ENCODE measurements at regions not wholly inside any gene's neighbourhood (a gene's known extent, or its start where the extent isn't known, plus 50 kb on each side); places are given as distances from the start of the nearest gene placed in this dataset.

DNA sequence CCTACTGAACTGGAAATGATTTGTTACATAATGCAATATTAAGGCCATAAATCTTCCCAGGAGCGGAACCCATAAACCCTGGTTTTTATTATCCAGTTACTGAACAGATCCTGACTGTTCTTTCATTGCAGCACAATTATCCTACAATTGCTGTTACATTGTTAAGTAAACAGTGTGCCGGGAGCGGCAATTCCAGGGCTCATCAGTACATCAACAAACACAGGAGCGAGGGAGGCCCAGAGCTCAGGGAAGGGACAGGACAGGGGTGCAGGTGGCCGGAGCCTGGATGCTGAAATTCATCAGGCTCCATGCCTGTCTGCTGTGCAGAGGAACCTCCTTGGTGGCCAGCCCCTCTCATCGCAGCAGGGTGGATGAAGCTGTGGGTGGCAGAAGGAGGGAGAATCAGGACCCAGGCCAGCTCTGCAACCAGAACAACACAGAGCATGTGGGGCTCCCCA, 544.7 kb downstream of the NPHP4 start:
- Mint-ChIP-seq H3K27me3 (ENCODE audit: low read depth) (peaks cover 3% of the 10 kb centered on the region), H3K9me3 (no peaks in the 10 kb centered on the region), H3K36me3 (ENCODE audit: low read depth) (no peaks in the 10 kb centered on the region), H3K27ac (no peak overlapping the region), H3K4me3 (no peak overlapping the region), H3K4me1 (ENCODE audit: low read depth) (no peaks in the 10 kb centered on the region)

DNA sequence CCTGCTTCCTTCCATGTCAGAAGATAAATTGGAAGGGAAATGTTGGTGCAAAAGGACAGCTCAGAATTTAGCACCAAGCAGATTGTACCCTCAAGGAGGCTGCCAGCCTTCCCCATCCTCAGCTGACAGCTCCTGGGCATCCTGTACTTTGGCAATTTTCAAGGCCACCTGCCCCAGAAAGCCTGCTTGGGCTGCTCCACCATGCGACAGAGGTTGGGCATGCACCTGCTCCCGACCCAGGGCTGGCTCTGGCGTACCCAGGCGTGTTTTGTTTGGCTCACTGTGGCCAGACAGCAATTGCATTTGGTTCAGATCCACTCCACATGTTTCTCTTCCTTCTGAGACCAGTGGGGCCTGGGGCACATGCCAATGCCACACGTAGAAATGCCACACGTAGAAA, 547.8 kb downstream of the NPHP4 start:
- Mint-ChIP-seq H3K9me3 (peaks cover 3% of the 10 kb centered on the region), H3K27ac (no peak overlapping the region), H3K4me3 (no peak overlapping the region), H3K4me1 (ENCODE audit: low read depth) (no peaks in the 10 kb centered on the region), H3K36me3 (ENCODE audit: low read depth) (no peaks in the 10 kb centered on the region), H3K27me3 (ENCODE audit: low read depth) (peaks cover 6% of the 10 kb centered on the region)

DNA sequence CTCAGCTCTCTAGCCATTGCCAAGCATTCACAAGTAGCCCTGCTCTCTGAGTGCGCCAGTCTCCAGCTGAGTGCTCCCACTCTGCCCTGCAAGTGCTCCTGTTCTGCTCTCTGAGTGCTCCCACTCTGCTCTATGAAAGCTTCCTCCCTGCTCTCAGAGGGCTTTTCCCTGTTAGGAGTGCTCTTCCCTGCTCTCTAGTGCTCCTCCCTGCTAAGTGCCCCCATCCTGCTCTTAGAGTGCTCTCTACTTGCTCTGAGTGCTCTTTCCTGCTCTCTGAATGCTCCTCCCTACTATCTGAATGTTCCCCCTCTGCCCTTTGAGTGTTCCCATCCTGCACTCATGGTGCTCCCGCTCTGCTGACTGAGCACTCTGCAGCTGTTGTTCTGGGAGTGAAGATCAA, 555.4 kb downstream of the NPHP4 start:
- no peak overlapping the region for H3K27ac Mint-ChIP-seq

DNA sequence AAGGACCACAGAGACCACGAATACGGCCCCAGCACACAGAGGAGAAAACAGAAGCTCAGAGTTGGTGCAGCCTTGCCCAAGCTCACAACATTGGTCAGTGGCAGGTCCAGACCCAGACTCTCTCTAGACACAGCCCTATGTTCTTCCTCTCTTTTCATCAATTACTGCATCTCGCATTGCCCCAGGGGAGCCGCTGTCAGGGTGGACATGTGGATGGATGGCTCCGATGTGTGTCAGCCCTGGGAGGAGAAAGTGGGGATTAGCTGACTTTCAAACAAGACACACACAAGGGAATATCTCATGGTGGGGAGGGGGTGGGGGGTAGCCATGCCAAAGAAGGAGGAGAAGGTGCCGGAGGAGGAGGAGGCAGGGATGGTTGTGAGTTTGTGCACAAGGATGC, 556.8 kb downstream of the NPHP4 start:
- Mint-ChIP-seq H3K27ac (no peak overlapping the region), H3K36me3 (ENCODE audit: low read depth) (peaks cover 3% of the 10 kb centered on the region), H3K9me3 (peaks cover 18% of the 10 kb centered on the region), H3K27me3 (ENCODE audit: low read depth) (peaks cover 39% of the 10 kb centered on the region), H3K4me1 (ENCODE audit: low read depth) (no peaks in the 10 kb centered on the region), H3K4me3 (no peak overlapping the region)

More for the DNA sequence above, 555.4 kb downstream of the NPHP4 start:
- H3K9me3 Mint-ChIP-seq = peaks cover 18% of the 10 kb centered on the region
- H3K4me3 Mint-ChIP-seq = no peak overlapping the region
- peaks cover 3% of the 10 kb centered on the region for H3K36me3 Mint-ChIP-seq (ENCODE audit: low read depth)
- peaks cover 30% of the 10 kb centered on the region for H3K27me3 Mint-ChIP-seq (ENCODE audit: low read depth)
- H3K4me1 Mint-ChIP-seq (ENCODE audit: low read depth) = no peaks in the 10 kb centered on the region

DNA sequence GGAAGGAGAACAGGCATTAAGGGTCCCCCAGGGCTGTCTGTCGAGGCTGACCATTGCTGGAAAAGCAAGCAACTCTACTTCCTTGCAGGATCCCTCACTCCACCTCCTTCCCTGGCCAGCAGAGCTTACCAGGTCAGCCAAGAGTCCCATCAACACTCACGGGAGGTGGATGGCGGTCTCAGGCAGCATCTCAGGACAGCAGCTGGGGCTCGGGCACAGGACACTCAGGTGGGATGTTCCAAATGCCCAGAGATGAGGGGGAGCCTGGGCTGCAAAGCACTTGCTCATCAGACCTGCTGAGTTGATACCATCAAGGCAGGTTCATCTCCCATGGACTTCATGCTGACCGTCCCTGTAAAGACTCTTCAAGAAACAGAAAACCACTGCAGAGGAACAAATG, 559.8 kb downstream of the NPHP4 start:
- Mint-ChIP-seq H3K27ac (no peak overlapping the region), H3K27me3 (ENCODE audit: low read depth) (peaks cover 41% of the 10 kb centered on the region), H3K36me3 (ENCODE audit: low read depth) (no peaks in the 10 kb centered on the region), H3K4me1 (ENCODE audit: low read depth) (peaks cover 3% of the 10 kb centered on the region), H3K9me3 (peaks cover 3% of the 10 kb centered on the region), H3K4me3 (no peak overlapping the region)

- H3K27me3 Mint-ChIP-seq (ENCODE audit: low read depth) = peaks cover 49% of the 10 kb centered on the region
- H3K36me3 Mint-ChIP-seq (ENCODE audit: low read depth) = no peaks in the 10 kb centered on the region
- H3K27ac Mint-ChIP-seq = no peak overlapping the region
- H3K4me1 Mint-ChIP-seq (ENCODE audit: low read depth) = peaks cover 3% of the 10 kb centered on the region
- H3K9me3 Mint-ChIP-seq = no peaks in the 10 kb centered on the region
- no peak overlapping the region for H3K4me3 Mint-ChIP-seq
These were observed 561.1 kb downstream of the NPHP4 start for GRCh38 chr1:5430911-5431697.

GRCh38 chr1:5430136-5430535, 562.1 kb downstream of the NPHP4 start:
- Mint-ChIP-seq H3K27me3 (ENCODE audit: low read depth) (peaks cover 53% of the 10 kb centered on the region), H3K4me3 (no peak overlapping the region), H3K36me3 (ENCODE audit: low read depth) (no peaks in the 10 kb centered on the region), H3K9me3 (no peaks in the 10 kb centered on the region), H3K4me1 (ENCODE audit: low read depth) (peaks cover 3% of the 10 kb centered on the region), H3K27ac (no peak overlapping the region)

DNA sequence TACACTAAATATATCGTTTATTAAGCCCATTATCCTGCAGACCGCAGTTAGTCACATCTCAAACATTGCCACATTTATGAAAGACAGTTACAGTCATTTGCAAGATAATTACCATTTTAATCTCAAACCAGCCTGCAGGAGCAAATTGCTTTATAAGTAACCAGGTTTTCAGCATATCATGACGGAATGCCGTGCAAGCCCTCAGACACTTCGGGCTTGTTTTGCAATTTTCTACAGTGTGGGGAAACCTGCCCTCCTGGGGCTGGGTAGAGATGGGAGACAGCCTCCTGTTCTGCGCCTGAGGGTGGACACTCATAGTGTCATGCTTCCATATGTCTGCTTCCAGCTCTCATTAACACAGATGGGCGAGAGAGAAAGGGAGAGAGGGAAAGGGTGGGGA, 563.9 kb downstream of the NPHP4 start:
- H3K27me3 Mint-ChIP-seq (ENCODE audit: low read depth) = peaks cover 56% of the 10 kb centered on the region
- H3K9me3 Mint-ChIP-seq = no peaks in the 10 kb centered on the region
- H3K36me3 Mint-ChIP-seq (ENCODE audit: low read depth) = no peaks in the 10 kb centered on the region
- H3K4me1 Mint-ChIP-seq (ENCODE audit: low read depth) = peaks cover 5% of the 10 kb centered on the region
- no peak overlapping the region for H3K4me3 Mint-ChIP-seq
- no peak overlapping the region for H3K27ac Mint-ChIP-seq

DNA sequence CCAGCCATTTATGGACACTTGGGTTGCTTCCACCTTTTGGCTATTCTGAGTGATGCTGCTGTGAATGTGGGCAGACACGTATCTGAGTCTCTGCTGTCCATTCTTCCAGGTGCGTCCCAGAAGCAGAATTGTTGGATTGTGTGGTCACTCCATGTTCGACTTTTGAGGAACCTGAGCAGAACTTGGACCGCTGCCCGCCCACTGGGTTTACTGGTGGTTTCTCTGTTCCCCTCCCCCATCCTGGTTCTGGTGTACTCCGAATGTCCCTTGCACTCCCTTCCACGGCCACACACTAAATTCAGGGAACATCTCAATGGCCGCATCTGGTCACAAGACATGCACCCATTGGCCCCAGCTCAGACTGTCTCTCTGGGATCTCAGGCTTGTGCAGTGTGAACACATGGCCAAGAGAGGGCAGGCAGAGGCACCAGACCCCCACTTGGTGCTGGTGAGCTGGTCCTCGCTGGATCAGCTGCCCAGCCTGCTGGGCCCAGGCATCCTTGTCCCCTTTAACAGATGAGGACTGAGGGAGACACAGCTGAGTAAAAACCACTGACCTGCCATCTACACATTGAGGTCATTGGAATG, 565.1 kb downstream of the NPHP4 start:
- Mint-ChIP-seq H3K4me3 (no peak overlapping the region), H3K4me1 (ENCODE audit: low read depth) (peaks cover 15% of the 10 kb centered on the region), H3K27me3 (ENCODE audit: low read depth) (peaks cover 57% of the 10 kb centered on the region), H3K27ac (no peak overlapping the region), H3K9me3 (no peaks in the 10 kb centered on the region), H3K36me3 (ENCODE audit: low read depth) (no peaks in the 10 kb centered on the region)

DNA sequence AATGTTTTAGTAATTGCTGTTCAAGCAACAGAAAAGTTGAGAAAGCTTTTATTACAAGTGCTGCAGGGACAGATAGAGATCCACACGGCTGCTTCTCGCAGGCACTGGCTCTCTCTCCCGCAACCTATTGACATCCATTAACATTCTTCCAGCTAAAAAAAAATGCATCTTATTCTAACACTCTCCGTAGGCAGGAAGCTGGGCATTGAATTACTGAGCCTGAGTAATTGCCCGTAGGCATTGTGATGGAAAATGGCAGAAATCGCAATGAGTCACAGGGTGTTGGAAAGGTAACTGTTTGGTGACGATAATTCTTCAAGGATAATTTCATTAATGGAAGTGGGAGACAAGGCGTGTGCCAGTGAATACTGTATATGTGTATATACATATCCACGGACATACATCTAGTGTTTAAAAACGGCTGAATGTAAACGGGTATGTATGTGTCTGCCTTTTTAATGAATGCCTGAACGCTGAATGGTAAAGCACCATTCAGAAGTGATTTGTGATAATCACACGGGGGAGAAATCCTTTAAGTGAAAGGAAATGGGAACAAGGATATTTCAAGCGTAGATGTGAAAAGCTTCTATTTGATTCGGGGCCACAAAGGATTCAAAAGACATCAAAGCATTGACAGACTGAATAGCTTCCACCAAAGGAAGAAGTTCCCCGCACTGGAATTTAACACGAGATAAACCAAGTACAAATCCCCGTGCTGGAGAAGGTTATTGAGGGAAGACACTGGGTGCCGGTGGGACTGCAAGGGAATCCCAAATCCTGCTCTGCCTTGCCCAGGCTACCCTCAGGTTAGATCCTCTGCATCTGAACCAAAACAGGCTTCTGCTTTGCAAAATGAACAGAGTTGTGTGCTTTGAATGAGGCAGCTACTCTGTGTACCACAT, 567.2 kb downstream of the NPHP4 start:
- Mint-ChIP-seq H3K4me1 (ENCODE audit: low read depth) (peaks cover 23% of the 10 kb centered on the region), H3K27me3 (ENCODE audit: low read depth) (peaks cover 46% of the 10 kb centered on the region), H3K4me3 (no peak overlapping the region), H3K36me3 (ENCODE audit: low read depth) (no peaks in the 10 kb centered on the region), H3K9me3 (no peaks in the 10 kb centered on the region), H3K27ac (no peak overlapping the region)

- H3K4me1 Mint-ChIP-seq (ENCODE audit: low read depth) = peaks cover 20% of the 10 kb centered on the region
- H3K9me3 Mint-ChIP-seq = no peaks in the 10 kb centered on the region
- H3K27me3 Mint-ChIP-seq (ENCODE audit: low read depth) = peaks cover 38% of the 10 kb centered on the region
- no peaks in the 10 kb centered on the region for H3K36me3 Mint-ChIP-seq (ENCODE audit: low read depth)
- peak overlapping the region; percentile 37 for H3K4me3 Mint-ChIP-seq
- H3K27ac Mint-ChIP-seq = peak overlapping the region; percentile 69
These were observed 569.1 kb downstream of the NPHP4 start for GRCh38 chr1:5423109-5423508.

DNA sequence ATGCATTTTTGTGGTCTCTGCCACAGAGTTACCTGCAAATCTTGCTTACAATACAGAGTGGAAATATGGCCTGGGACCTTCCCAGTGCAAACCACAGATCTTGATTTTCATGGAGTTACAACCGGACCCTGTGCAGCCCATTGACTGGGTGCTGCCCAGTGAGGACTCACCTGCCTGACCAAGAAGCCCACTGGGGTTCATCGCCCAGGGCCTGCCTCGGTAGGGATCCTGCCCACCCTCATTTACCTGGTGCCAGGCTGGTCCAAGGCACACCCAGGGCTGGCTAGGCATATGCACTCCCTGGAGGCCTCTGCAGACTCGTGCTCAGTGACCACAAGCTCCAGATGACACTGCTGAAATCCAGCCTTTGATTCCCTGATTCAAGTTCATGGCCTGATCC, 572.7 kb downstream of the NPHP4 start:
- Mint-ChIP-seq H3K36me3 (ENCODE audit: low read depth) (no peaks in the 10 kb centered on the region), H3K4me1 (ENCODE audit: low read depth) (peaks cover 18% of the 10 kb centered on the region), H3K27ac (no peak overlapping the region), H3K9me3 (no peaks in the 10 kb centered on the region), H3K4me3 (no peak overlapping the region), H3K27me3 (ENCODE audit: low read depth) (peaks cover 15% of the 10 kb centered on the region)

- Mint-ChIP-seq H3K9me3 (no peaks in the 10 kb centered on the region), H3K4me1 (ENCODE audit: low read depth) (peaks cover 6% of the 10 kb centered on the region), H3K4me3 (no peak overlapping the region), H3K27ac (no peak overlapping the region), H3K27me3 (ENCODE audit: low read depth) (peaks cover 4% of the 10 kb centered on the region), H3K36me3 (ENCODE audit: low read depth) (no peaks in the 10 kb centered on the region)
These were observed 575.7 kb downstream of the NPHP4 start for GRCh38 chr1:5416518-5416917.

- H3K27me3 Mint-ChIP-seq (ENCODE audit: low read depth) = peaks cover 4% of the 10 kb centered on the region
- peak overlapping the region; percentile 46 for H3K27ac Mint-ChIP-seq
- peaks cover 2% of the 10 kb centered on the region for H3K4me1 Mint-ChIP-seq (ENCODE audit: low read depth)
- H3K36me3 Mint-ChIP-seq (ENCODE audit: low read depth) = no peaks in the 10 kb centered on the region
- H3K9me3 Mint-ChIP-seq = no peaks in the 10 kb centered on the region
- H3K4me3 Mint-ChIP-seq = no peak overlapping the region
These were observed 576.6 kb downstream of the NPHP4 start for GRCh38 chr1:5415606-5416005.

All from T-helper 1 cell treated with Interleukin-12 subunit alpha and Interleukin-12 subunit beta and Interleukin-4 antibody, amounts not matched to agents 30 μg/mL and 1 μg/mL, for 36 hours (primary cell).